AG04450 (cell line): ENCODE measurements at regions not wholly inside any gene's neighbourhood (a gene's known extent, or its start where the extent isn't known, plus 50 kb on each side); places are given as distances from the start of the nearest gene placed in this dataset.

Source experiments
- CTCF ChIA-PET: fragments of 300-600, 350-600 bp; formaldehyde crosslinking; extraction: SDS; loops from one replicate; lab custom pipeline; 2022; ENCODE audit warnings: antibody characterized with exemption, inconsistent platforms; lab: Charles Lee
- POLR2A ChIA-PET: fragments of 350-600 bp; formaldehyde crosslinking; extraction: SDS; loops from one replicate; lab custom pipeline; 2021; ENCODE audit warnings: antibody characterized with exemption, inconsistent platforms; lab: Yijun Ruan, JAX
- DNase-seq: peaks from one replicate; pipeline ENCODE4 v3.0.0-alpha.2; 2011; ENCODE audit warnings: low read depth, low spot score
- H3K27ac ChIP-seq: one replicate; pipeline ENCODE4 v1.5.1; 2012; ENCODE audit warnings: low read depth, low read length, control low read depth
- H3K27me3 ChIP-seq: one replicate; pipeline ENCODE4 v1.6.0; 2012; ENCODE audit warnings: low read length; ENCODE audit not compliant: control insufficient read depth, insufficient read depth
- H3K4me3 ChIP-seq: 2 replicates; pipeline ENCODE4 v1.5.1; 2011; ENCODE audit warnings: mild to moderate bottlenecking, low read depth, low read length, control low read depth
- H3K9me3 ChIP-seq: 2 replicates; pipeline ENCODE4 v1.5.1; 2012; ENCODE audit warnings: low read length; ENCODE audit not compliant: control insufficient read depth, insufficient read depth
- CTCF ChIP-seq: IDR thresholded peaks from 2 replicates; pipeline ENCODE4 v1.5.1; 2011; ENCODE audit warnings: low read depth, low read length, control low read depth, inconsistent platforms

- no peak for TF ChIP-seq CTCF
- no peak overlapping the region for H3K4me3 ChIP-seq
- H3K27ac ChIP-seq, result no peak overlapping the region
- CTCF ChIA-PET, result no interaction called here
- no peaks in the 10 kb centered on the region for H3K9me3 ChIP-seq
- POLR2A ChIA-PET, result no interaction called here
- DNase-seq, result no peak
- no peaks in the 10 kb centered on the region for H3K27me3 ChIP-seq
Observed at GRCh38 chr14:26233118-26233517, 364.7 kb downstream of the NOVA1 start.

- CTCF ChIA-PET, result no interaction called here
- no peak for DNase-seq
Observed at GRCh38 chr14:26218861-26219260, 379.0 kb downstream of the NOVA1 start.

GRCh38 chr14:26217778-26218177 is 380.1 kb downstream of the NOVA1 start:
- DNase-seq, result no peak
- TF ChIP-seq CTCF, result no peak
- Histone ChIP-seq H3K4me3 (no peak overlapping the region), H3K27me3 (no peaks in the 10 kb centered on the region), H3K9me3 (no peaks in the 10 kb centered on the region), H3K27ac (no peak overlapping the region)
- ChIA-PET POLR2A (no interaction called here), CTCF (no interaction called here)

More at GRCh38 chr14:26218861-26219260, 379.0 kb downstream of the NOVA1 start:
- Histone ChIP-seq H3K9me3 (no peaks in the 10 kb centered on the region), H3K27ac (no peak overlapping the region), H3K4me3 (no peak overlapping the region), H3K27me3 (no peaks in the 10 kb centered on the region)
- POLR2A ChIA-PET, result no interaction called here
- TF ChIP-seq CTCF, result no peak

- no peak for DNase-seq
- POLR2A ChIA-PET, result no interaction called here
- Histone ChIP-seq H3K4me3 (no peak overlapping the region), H3K9me3 (no peaks in the 10 kb centered on the region), H3K27ac (no peak overlapping the region), H3K27me3 (no peaks in the 10 kb centered on the region)
- CTCF ChIA-PET, result no interaction called here
- TF ChIP-seq CTCF, result no peak
Observed at GRCh38 chr14:26216786-26217185, 381.0 kb downstream of the NOVA1 start.

- CTCF ChIA-PET, result no interaction called here
- no peak overlapping the region for H3K27ac ChIP-seq
- no peaks in the 10 kb centered on the region for H3K9me3 ChIP-seq
- no peak for DNase-seq
- H3K4me3 ChIP-seq, result no peak overlapping the region
- POLR2A ChIA-PET, result no interaction called here
- no peaks in the 10 kb centered on the region for H3K27me3 ChIP-seq
- no peak for TF ChIP-seq CTCF
Observed at GRCh38 chr14:26213846-26214575, 383.8 kb downstream of the NOVA1 start.
